GM19397 (cell line): ENCODE measurements at regions not wholly inside any gene's neighbourhood (a gene's known extent, or its start where the extent isn't known, plus 50 kb on each side); places are given as distances from the start of the nearest gene placed in this dataset.

Experiments used
- ATAC-seq: cut with Tn5 transposase; IDR thresholded peaks from one replicate; pipeline ENCODE4 v1.9.1; 2021; ENCODE audit warnings: mild to moderate bottlenecking, moderate library complexity; ENCODE audit not compliant: unreplicated experiment

DNA sequence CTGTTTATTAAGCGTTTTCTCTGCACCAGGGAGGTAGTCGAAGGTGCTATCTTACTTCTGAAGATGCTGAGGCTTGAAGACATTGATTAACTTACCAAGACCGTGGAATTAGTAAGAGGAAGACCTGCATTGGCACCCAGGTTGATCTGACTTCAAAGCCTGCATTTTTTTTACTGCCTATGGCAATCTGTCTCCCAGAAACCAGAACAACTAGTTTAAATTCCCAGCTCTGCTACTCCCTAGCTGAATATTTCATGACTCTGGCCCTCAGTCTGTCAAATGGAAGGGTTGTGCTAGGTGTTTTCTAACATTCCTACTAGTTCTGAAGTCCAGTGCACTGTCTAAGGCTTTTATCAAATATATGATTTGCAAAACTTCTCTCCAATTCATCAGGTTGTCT lies 52.0 kb upstream of the GRAMD1B start:
- no peak for ATAC-seq

DNA sequence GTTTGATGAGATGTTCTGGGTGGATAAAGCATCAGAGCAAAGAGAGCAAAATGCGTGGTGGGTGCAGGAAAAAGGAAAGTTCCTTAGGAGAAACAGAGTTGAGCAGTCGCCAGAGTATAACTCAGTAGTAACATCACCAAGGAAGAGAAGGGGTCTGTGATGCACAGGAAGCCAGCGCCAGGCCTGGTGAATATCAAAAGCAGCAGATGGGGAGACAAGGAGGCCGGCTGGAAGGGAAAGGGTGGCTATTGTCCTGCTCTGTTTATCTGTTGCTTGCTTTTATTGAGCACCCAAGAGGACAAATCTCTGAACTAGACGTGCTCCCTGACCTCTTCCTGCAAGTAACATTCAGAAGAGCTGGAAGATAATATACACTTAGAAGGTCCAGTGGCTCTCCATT lies 52.7 kb upstream of the GRAMD1B start:
- no peak for ATAC-seq

DNA sequence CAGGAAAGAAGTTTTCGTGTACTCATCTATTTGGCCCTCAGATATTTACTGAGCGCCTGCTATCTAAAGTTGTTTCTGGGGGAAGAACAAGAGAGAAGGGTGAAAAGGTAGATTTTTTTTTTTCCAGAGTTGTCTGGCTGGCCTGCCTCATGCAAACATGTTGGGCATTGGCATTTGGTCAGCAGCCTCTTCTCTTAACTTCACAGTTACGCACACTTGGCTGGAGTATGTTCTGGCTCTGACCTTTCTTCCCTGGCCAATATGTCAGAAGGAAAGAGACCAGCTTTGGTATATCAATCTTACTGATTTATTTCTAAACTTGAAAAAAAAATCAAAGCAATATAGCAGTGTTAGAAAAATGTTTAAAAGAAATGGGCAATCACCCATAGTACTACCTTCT lies 54.2 kb upstream of the GRAMD1B start:
- no peak for ATAC-seq

DNA sequence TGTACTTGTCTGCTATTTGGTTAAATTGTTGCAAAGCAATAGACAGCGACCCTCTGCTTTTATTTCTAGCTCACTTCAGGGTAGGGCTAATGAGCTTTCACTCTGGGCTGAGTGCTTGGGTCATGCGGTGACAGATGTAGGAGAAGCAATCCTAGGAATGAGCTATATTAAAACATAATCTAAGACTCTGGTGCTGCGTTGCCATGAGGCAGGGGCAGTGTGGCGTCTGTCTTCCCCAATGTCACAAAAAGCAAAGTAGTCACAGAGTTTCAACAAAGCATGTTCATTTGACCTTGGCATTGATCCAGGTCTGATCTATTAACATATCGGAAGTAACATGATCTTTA lies 55.5 kb upstream of the GRAMD1B start:
- no peak for ATAC-seq

DNA sequence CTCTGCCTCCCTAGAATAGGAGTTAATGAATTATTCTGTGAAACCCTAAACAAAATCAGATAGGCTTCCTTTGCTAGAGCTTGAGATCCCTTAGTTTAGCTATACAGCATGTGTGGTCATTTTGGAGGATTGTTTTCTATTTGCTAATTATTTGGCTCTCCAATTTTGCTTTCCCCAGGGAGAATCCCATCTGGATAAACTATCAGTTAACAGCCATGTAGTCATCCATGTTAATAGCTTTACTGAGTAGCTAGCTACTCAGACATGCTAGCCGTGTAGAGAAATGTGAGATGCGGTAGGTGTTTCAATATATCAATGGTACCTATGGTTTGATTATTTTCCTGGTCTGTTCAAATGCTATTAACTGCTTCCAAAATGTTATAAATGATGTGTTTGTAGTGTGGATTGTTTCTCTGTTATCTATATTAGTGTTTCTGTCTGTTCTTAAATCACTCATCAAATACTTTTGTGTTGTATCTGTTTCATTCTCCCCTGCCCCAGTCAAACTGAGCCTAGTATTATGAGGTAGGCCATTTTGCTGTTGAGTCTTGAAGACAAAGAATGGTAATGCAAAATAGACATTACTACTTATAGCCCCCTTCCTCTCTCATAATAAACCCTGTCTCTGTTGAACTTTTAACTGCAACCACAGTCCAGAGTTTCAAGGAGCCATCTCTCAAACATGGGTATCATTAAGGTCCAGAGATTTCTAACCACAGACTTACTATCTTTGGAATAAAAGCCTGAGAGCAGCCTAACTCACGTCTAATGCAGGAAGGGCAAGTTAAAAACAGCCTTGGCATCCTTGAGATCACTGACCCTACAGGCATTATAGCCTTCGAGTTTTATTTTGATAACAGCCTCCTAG lies 56.1 kb upstream of the GRAMD1B start:
- no peak for ATAC-seq

DNA sequence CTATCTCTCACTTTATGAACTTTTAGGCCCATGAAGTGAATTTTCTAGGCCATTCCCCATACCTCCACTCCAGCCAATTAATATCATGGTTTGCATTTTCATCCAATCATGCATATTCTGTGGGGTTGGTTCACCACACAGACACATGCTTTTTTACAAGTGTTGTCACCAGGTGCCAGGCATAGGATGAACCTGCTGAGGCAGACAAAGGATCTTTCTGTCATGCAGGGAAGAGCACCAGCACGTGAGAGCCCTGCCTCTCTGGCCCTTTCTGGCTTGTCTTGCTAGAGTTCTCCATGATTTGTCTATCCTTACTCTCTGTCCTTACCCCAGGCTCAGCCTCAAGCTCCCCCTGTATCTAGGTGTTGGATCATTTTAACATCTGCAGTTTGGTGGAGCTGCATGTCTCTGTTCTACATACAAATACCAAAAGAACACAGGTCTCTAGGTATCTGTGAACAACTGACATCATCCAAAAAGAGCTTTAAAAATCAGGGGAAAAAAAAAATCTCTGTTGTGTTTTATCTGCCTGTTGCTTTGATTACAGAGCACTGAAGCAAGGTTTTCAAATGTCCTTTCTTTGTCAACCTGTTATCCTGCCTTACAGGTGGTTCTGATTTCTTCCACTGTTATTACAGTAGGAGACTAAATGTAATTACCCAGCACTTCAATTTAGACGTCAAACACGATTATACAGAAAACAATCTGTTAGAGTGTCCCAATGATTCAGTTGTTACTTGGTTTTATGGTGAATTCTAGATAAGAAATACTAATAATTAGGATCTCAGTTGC lies 58.4 kb upstream of the GRAMD1B start:
- ATAC-seq: no peak

DNA sequence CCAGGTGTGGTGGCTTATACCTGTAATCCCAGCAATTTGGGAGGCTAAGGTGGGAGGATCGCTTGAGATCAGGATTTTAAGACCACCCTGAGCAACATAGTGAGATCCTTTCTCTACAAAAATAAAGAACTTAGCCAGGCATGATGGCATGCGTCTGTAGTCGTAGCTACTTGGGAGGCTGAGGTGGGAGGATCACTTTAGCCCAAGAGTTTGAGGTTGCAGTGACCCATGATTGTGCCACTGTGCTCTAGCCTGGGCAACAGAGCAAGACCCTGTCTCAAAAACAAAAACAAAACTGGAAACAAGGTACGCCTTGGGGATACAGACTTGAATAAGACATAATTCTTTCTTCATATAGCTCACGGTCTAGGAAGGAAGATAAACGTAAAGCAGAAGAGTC lies 63.1 kb upstream of the GRAMD1B start:
- no peak for ATAC-seq

DNA sequence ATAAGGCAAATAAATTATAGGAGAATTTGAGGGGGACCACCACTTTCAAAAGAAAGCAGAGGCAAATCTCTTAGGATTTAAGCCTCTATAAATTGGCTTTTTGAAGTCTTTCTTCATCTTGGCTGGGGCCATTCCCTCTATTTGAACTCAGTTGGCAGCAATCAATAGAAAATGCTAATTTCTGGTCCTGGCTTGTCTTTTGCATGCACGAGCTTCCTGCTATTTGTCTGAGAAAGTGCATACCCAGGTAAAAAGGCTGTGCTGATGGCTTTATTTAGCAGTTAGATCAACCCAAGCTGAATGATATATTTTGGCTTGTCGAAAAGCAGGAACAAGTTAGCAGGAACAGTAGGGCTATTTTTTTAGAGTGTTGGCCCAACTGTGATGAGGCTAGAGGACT lies 64.1 kb upstream of the GRAMD1B start:
- ATAC-seq: no peak

DNA sequence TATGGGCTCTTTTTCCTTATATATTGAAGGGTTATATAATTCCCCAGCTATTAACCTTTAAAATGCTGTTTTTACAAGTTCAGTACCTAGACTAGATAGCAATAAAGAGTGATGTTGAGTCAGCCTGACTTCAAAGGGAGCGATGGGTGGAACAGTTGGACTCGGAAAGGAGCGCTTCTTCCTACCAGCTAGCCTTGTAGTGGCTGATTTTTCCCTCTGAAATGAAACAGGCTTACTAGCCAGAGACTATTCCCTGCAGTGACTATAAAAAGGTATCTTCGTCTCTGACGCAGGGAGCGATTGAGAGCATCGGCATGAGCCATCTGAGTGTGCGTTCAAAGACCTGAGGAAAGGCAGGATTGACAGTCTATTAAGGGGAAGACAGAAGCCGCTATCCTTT lies 66.0 kb upstream of the GRAMD1B start:
- no peak for ATAC-seq

DNA sequence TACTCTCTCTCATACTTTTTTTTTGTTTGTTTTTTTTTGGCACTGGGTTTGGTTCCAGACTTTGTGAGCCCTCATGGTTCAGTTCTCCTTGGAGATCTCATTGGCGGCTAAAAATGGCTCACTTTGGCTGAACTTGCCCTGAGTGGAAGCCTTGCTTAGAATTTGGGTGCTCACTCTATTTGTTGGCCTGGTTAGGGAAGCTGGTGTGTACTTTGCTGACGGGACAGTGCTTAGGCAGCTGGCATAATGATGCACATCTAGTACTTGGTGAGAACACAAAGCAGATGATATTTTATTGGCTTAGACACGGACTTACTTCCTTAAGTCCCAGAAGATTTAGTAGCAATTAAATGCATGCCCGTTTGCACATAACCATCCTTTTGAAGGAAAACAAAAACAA lies 66.5 kb upstream of the GRAMD1B start:
- ATAC-seq: no peak

DNA sequence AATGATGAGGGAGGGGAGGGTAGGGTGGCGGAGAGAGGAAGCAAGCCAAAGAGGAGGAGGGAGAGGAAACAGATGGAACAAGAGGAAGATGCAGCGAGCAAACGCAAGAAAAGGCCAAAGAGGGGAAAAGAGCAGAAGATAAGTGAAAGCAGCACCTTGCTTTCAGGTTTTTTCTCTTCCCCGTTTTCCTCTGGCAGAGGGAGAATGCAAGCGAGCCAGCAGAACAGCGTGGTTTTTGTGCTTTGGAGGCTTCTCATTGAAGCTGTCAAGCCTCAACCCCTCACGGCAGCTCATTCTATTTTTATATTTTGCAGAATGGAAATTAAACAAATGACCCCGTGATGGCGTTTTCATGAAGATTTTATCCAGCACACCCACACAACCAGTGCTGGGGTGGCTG lies 67.1 kb upstream of the GRAMD1B start:
- ATAC-seq: no peak

DNA sequence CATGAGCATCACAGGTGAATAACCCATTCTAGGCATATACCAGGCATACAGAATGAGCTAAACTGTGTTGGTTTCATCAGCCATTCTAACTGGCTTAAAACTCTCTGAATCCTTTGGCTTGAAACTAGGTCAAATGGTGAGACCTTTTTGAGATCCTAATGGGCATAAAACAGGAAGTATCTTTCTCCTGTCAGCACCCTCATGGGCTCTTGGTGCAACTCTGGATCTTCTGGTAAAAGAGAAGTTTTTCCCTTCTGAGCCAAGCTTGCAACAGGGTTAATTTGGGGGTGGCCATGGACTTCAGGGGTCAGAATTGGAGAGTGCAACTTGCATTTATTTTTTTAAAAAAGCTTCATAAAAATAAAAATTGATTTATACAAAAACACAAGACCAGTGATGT lies 67.9 kb upstream of the GRAMD1B start:
- ATAC-seq: no peak

DNA sequence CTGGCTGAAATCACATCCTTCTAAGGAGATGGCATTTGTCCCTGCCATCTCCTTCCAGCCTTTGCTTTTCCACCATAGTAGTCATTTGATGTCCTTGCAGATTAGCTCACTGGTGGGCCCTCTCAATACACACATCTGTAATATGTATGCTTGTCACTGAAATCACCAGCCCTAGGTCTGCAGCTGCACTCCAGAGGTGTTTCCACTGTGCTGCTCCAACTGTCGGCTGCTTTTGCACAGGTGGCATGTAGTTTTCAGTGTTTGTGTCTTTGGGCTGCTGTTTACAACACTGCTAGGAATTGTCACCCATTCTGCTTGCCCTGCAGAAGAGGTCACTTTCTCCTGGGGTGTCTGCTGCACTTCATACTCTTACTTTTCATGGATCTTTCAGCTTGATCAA lies 69.0 kb upstream of the GRAMD1B start:
- ATAC-seq: no peak

DNA sequence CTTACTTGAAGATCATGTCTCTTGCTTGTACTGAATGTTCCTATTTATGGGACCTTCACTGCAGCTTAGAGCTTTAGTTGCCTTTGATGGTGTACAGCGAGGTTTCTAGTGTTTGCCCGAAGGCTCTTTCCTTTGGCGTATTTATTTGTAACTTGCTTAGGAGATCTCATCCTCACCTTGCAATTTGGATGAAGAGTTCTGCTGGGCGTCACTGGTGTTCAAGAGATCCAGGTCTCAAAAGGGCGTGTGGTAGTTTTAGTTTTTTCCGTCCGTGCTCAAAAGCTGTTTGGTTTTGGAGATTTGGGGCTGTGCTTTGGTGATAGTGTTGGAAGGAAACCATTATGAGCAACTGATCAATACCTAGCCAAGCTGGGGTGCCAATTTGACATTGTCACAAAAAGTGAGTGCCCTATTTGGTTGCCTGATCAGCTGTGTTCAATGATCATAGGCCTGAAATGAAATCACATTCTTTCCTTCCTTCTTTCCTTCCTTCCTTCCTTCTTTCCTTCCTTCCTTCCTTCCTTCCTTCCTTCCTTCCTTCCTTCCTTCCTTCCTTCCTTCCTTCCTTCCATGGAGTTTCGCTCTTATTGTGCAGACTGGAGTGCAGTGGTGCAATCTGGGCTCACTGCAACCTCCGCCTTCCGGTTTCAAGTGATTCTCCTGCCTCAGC lies 69.7 kb upstream of the GRAMD1B start:
- ATAC-seq: no peak

DNA sequence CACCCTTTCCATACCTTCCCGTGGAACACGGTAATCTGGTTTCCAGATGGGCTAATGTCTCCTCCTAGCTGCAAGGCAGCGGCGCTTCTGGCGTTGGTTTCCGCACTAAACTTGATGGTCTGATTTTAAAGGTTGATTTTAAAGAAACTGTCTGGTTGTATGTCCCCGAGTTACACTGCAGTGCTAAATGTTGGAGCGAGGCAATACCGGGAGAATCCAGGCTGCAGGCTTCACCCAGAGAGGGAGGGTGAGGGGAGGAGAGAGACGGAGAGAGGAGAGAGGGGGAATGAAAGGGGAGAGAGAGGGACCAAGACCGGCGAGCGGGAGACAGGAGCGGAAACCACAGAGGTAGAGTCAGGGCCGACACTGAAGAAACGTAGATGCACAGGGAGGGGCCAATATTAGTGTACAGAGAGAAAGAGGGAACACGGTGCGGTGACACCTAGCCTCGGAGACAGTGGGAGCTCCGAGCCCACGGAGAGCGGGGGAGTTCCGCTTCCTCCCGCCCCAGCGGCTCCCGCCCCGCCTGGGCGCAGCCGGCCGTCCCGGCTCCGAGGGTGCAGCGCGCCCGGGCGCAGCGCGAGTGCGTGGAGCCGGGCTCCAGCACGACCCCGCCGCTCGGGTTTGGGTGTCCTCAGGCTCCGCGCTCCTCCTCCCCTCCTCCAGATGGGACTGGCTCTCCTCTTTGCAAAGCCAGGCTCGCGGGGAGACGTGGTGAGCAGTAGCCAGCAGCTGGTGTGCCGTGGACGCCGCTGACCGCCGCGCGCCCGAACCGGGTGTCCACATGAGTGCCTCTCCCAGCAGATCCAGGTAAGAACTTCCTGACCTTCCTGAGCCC lies 71.9 kb upstream of the GRAMD1B start:
- ATAC-seq: no peak

DNA sequence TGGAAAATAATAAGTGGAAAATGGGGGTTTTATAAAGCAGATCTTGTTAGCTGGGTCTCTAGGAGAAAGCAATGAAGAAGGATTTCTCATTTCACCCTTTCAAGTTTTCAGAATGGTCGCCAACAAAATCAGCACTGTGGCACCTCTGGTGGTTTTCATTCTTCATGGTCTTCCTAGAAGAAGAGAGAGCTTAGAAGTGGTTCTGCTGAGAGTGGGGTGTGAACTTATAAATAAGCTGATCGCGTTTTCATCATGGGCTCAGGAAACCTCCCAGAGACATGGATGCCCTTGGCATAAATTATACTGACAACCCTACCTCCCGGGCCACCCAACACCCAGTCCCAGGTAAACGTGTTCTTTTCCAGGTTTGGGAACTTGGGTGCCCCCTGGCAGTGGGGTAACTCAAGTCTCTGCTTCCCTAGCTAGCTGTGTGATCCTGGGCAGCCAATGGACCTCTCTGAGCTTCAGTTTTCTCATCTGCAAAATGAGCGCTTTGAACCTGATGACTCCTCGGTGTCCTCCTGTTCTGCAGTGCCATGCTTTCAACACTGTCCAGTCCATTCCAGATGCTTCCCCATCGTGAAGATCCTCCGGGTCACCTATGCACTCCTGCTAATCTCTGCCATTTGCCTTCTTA lies 72.6 kb upstream of the GRAMD1B start:
- no peak for ATAC-seq

DNA sequence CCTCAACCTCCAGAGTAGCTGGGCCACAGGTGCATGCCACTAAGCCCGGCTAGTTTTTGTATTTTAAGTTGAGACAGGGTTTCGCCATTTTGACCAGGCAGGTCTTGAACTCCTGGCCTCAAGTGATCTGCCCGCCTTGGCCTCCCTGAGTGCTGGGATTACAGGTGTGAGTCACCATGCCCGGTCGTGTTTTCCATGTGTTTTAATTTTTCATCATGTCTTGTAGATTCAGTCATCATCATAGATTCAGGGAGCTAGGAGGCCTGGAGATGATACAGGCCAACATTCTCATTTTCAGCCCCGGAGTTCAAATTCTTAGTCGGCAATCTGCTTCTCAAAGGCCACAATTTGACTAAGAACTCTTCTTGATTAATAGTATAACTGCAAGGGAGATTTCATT lies 73.5 kb upstream of the GRAMD1B start:
- no peak for ATAC-seq

DNA sequence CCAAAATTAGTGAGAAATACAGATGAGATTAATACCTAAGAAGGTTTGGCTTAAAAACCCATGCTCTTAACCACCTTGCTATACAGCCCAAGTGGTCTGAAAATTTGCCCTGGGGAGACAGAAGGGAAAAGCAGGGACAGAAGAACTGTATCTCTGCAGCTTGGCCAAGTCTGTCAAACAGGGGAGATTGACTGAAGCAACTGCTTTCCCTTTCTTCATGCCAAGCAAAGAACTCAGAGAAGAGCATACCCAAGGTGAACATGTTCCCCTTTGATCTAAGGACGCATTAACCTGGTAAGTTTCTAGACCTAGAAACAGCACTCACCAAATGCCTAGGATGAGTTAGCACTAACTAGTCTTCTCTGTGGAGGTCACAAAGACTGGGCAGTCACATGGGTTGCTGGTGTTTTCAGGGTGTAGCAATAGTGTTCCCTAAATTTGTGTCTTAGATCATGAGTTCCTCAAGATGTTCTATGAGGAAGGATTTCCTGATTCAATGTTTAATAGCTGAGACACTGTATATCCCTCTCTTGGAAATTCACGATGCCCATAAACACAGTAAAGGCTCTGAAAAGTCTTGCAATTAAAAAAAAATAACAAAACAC lies 75.6 kb upstream of the GRAMD1B start:
- ATAC-seq: no peak

DNA sequence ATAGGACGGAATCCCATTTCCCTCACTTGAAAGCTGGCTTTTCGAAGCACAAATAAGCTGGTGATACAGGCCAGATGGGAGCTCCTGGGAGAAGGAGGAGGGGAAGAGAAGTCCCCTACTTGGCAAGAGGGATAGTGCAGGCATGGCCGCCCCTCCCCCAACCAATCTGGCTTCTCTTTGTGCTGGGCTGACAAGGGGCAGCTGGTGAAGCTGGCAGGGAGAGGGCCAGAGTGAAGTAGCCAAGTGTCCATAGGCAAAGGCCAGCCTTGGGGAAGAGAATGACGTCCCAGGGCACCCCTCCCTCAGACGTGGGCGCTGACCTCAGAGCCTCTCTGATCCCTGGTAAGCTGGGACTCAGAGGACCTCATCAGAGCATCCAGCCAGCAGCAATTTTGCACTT lies 78.7 kb upstream of the GRAMD1B start:
- ATAC-seq: no peak

DNA sequence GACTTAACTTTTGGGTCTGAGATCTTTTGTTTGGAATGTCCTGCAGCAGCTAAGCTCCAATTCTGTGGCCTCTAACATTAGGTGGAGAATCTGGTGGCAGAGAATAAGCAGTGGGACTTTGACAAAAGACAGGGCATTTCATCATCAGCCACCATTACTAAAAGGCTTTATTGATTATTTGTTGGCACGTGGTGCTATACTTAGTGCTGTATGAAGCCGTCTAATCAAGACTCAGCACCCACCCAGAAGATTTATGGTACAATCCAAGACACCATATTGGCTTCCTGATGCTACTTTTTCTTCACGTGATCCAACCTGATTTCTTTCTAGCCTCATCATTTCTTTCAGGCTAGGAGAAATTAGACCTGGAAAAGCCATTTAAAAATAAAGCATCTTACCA lies 80.7 kb upstream of the GRAMD1B start:
- ATAC-seq: no peak
